Inferior parietal cortex (tissue), 1 donor: ENCODE measurements at regions not wholly inside any gene's neighbourhood (a gene's known extent, or its start where the extent isn't known, plus 50 kb on each side); places are given as distances from the start of the nearest gene placed in this dataset.

ENCODE experiments used
- DNase-seq: peaks from one replicate; pipeline ENCODE4 v3.0.0-alpha.2; 2016; ENCODE audit errors: extremely low spot score

GRCh38 chr7:67842571-67842970 lies 845.9 kb downstream of the TYW1 start:
- DNase-seq: no peak

- DNase-seq: no peak
Observed at GRCh38 chr7:67843001-67843565, 846.5 kb downstream of the TYW1 start.

- DNase-seq: no peak
Observed at GRCh38 chr7:67843615-67844014, 847.0 kb downstream of the TYW1 start.

GRCh38 chr7:67847092-67847787 lies 850.6 kb downstream of the TYW1 start:
- DNase-seq: no peak

GRCh38 chr7:67854221-67855178 lies 857.9 kb downstream of the TYW1 start:
- DNase-seq: peak; percentile 66

GRCh38 chr7:67855322-67855721 lies 858.7 kb downstream of the TYW1 start:
- DNase-seq: no peak

GRCh38 chr7:67856046-67856445 lies 859.4 kb downstream of the TYW1 start:
- DNase-seq: no peak

- DNase-seq: peak; percentile 27
Observed at GRCh38 chr7:67857698-67858097, 861.1 kb downstream of the TYW1 start.

- DNase-seq: no peak
Observed at GRCh38 chr7:67858931-67859330, 862.3 kb downstream of the TYW1 start.

GRCh38 chr7:67863911-67864310 lies 867.3 kb downstream of the TYW1 start:
- no peak for DNase-seq

- no peak for DNase-seq
Observed at GRCh38 chr7:67866054-67866453, 869.4 kb downstream of the TYW1 start.

GRCh38 chr7:67866812-67867211 lies 870.2 kb downstream of the TYW1 start:
- DNase-seq: no peak

- DNase-seq: no peak
Observed at GRCh38 chr7:67870396-67870795, 873.8 kb downstream of the TYW1 start.

GRCh38 chr7:67875558-67875957 lies 878.9 kb downstream of the TYW1 start:
- no peak for DNase-seq

GRCh38 chr7:67878808-67879207 lies 882.2 kb downstream of the TYW1 start:
- DNase-seq: no peak

GRCh38 chr7:67882843-67883242 lies 886.2 kb downstream of the TYW1 start:
- no peak for DNase-seq

- no peak for DNase-seq
Observed at GRCh38 chr7:67890316-67890715, 893.7 kb downstream of the TYW1 start.

- DNase-seq: no peak
Observed at GRCh38 chr7:67894746-67895145, 898.1 kb downstream of the TYW1 start.

GRCh38 chr7:67896721-67897120 lies 900.1 kb downstream of the TYW1 start:
- no peak for DNase-seq

GRCh38 chr7:67900456-67900855 lies 903.8 kb downstream of the TYW1 start:
- no peak for DNase-seq

GRCh38 chr7:67901808-67902480 lies 905.3 kb downstream of the TYW1 start:
- DNase-seq: no peak

GRCh38 chr7:67907792-67908191 lies 911.2 kb downstream of the TYW1 start:
- no peak for DNase-seq
